ENCODE measurements at regions not wholly inside any gene's neighbourhood (a gene's known extent, or its start where the extent isn't known, plus 50 kb on each side); places are given as distances from the start of the nearest gene placed in this dataset.
"Not testable (repeated sequence)": the region's sequence is repeated elsewhere in the genome, so short reads cannot be mapped to it uniquely, and the experiment has no call there.

DNA sequence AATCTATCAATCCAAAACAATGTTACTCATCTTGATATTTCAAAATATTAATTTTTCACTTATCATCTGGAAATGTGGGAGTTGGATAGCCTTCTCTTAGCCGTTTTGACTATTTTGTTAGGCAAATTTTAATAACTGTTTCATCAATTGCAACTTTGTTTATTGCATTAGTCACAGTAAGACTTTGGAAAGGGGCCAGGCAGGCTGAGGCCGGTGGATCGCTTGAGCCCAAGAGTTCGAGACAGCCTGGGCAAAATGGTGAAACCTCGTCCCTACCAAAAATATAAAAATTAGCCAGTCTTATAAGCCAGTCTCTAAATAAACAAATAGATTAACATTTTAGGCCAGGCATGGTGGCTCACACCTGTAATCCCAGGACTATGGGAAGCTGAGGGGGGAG lies 113.0 kb upstream of the NR5A2 start:
- WGBS, 2 donors, result 87% methylated on average over 5 of the region's 5 CpGs
- intact Hi-C loops (cut with DNase I), result no loop called here
- TF ChIP-seq, protein P1, sequence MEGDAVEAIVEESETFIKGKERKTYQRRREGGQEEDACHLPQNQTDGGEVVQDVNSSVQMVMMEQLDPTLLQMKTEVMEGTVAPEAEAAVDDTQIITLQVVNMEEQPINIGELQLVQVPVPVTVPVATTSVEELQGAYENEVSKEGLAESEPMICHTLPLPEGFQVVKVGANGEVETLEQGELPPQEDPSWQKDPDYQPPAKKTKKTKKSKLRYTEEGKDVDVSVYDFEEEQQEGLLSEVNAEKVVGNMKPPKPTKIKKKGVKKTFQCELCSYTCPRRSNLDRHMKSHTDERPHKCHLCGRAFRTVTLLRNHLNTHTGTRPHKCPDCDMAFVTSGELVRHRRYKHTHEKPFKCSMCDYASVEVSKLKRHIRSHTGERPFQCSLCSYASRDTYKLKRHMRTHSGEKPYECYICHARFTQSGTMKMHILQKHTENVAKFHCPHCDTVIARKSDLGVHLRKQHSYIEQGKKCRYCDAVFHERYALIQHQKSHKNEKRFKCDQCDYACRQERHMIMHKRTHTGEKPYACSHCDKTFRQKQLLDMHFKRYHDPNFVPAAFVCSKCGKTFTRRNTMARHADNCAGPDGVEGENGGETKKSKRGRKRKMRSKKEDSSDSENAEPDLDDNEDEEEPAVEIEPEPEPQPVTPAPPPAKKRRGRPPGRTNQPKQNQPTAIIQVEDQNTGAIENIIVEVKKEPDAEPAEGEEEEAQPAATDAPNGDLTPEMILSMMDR (IDR thresholded peaks at IDR 0.05), result no peak
- TF ChIP-seq POLR2AphosphoS5 (IDR thresholded peaks at IDR 0.05), result no peak
- TF ChIP-seq POLR2A (IDR thresholded peaks at IDR 0.05), result no peak
- no peak for TF ChIP-seq EP300 (IDR thresholded peaks at IDR 0.05)
- DNase-seq, result no peak
- Histone ChIP-seq H3K36me3 (no peaks in the 10 kb centered on the region), H3K4me3 (no peak overlapping the region), H3K4me1 (no peaks in the 10 kb centered on the region), H3K9me3 (no peaks in the 10 kb centered on the region), H3K27ac (no peak overlapping the region), H3K27me3 (no peaks in the 10 kb centered on the region)

DNA sequence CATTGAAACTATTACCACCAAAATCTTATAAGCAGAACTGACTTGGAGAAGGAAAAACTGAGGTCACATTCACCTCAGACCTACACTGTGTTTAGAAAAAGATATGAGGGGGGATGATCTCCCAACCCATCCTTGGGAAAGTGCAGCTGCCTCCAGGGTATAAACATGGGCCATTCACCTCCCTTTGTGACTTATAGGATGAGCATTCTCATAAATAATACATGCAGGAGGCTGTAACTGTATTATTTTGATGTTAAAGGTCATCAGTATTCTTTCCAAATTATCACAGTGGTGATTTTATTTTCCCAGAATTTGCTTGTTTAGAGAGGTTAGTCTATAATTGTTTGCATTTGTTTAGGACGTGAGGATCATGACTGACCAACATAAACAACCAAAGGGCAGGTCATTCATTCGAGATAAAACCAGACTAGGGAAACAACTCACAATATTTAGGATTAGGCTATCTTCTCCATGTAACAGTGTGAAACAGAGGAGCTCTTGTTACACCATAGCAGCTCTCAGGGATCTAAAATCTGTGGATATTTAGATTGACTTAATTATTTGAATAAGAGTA lies 109.2 kb upstream of the NR5A2 start:
- no peak for DNase-seq
- Histone ChIP-seq H3K27ac (no peak overlapping the region), H3K9me3 (no peaks in the 10 kb centered on the region), H3K36me3 (no peaks in the 10 kb centered on the region), H3K27me3 (no peaks in the 10 kb centered on the region), H3K4me1 (no peaks in the 10 kb centered on the region), H3K4me3 (no peak overlapping the region)
- 6 to 53% methylated on average over 2 of the region's 2 CpGs for WGBS, 2 donors
- intact Hi-C loops (cut with DNase I), result no loop called here
- TF ChIP-seq EP300 (IDR thresholded peaks at IDR 0.05) (no peak), POLR2AphosphoS5 (IDR thresholded peaks at IDR 0.05) (no peak), POLR2A (IDR thresholded peaks at IDR 0.05) (no peak)
- TF ChIP-seq, protein P1 (IDR thresholded peaks at IDR 0.05), result no peak

GRCh38 chr1:199920635-199921034 lies 106.9 kb upstream of the NR5A2 start:
- H3K4me1 ChIP-seq, result no peaks in the 10 kb centered on the region
- H3K9me3 ChIP-seq, result no peaks in the 10 kb centered on the region
- no peak overlapping the region for H3K27ac ChIP-seq
- WGBS, 2 donors, result 85 to 88% methylated on average over 2 of the region's 2 CpGs
- intact Hi-C loops (cut with DNase I), result no loop called here
- no peaks in the 10 kb centered on the region for H3K27me3 ChIP-seq
- TF ChIP-seq POLR2AphosphoS5 (IDR thresholded peaks at IDR 0.05), result no peak
- TF ChIP-seq, protein P1 (IDR thresholded peaks at IDR 0.05), result no peak
- TF ChIP-seq POLR2A (IDR thresholded peaks at IDR 0.05), result no peak
- no peak for TF ChIP-seq EP300 (IDR thresholded peaks at IDR 0.05)
- DNase-seq, result no peak
- H3K4me3 ChIP-seq, result no peak overlapping the region
- H3K36me3 ChIP-seq, result no peaks in the 10 kb centered on the region

GRCh38 chr1:199929556-199929955 lies 98.0 kb upstream of the NR5A2 start:
- Histone ChIP-seq H3K4me3 (no peak overlapping the region), H3K9me3 (no peaks in the 10 kb centered on the region), H3K4me1 (no peaks in the 10 kb centered on the region), H3K36me3 (no peaks in the 10 kb centered on the region), H3K27ac (no peak overlapping the region), H3K27me3 (no peaks in the 10 kb centered on the region)
- no peak for TF ChIP-seq POLR2A (IDR thresholded peaks at IDR 0.05)
- TF ChIP-seq POLR2AphosphoS5 (IDR thresholded peaks at IDR 0.05), result no peak
- TF ChIP-seq EP300 (IDR thresholded peaks at IDR 0.05), result no peak
- TF ChIP-seq, protein P1 (IDR thresholded peaks at IDR 0.05), result no peak
- intact Hi-C loops (cut with DNase I), result no loop called here
- WGBS, 2 donors, result 24 to 69% methylated on average over 3 of the region's 3 CpGs
- no peak for DNase-seq

GRCh38 chr1:199930067-199930466 lies 97.4 kb upstream of the NR5A2 start:
- H3K27ac ChIP-seq; H3K4me3 ChIP-seq; intact Hi-C loops (cut with DNase I); H3K27me3 ChIP-seq; DNase-seq; H3K4me1 ChIP-seq; H3K36me3 ChIP-seq; H3K9me3 ChIP-seq: not testable (repeated sequence)
- whole genome bisulfite sequencing, 2 donors, result 85 to 93% methylated on average over 5 of the region's 5 CpGs

Measured in sigmoid colon (tissue), 6 donors.